Fibroblast of lung (primary cell): ENCODE measurements at regions not wholly inside any gene's neighbourhood (a gene's known extent, or its start where the extent isn't known, plus 50 kb on each side); places are given as distances from the start of the nearest gene placed in this dataset.

Source experiments
- CTCF ChIP-seq, 2 donors: IDR thresholded peaks in 1 of 2; conservative IDR thresholded peaks in 1 of 2; 1 replicate in 1 of 2; 2 replicates in 1 of 2; pipeline ENCODE4 v1.5.1; 2011 to 2012; ENCODE audit warnings: low read length in 2 of 2, control low read depth in 1 of 2, inconsistent platforms in 1 of 2, low read depth in 1 of 2, mild to moderate bottlenecking in 1 of 2
- EZH2 ChIP-seq: IDR thresholded peaks from 2 replicates; pipeline ENCODE4 v1.5.1; 2012; ENCODE audit warnings: low read length, control low read depth, mild to moderate bottlenecking; ENCODE audit errors: missing control alignments

GRCh38 chr21:27083144-27083543 lies 116.3 kb upstream of the ADAMTS5 start:
- TF ChIP-seq CTCF (conservative IDR thresholded peaks at IDR 0.05 in 1 of 2, IDR thresholded peaks at IDR 0.05 in 1 of 2; ENCODE audit: low read depth in 1 of 2, low read length in 2 of 2) (no peak), EZH2 (no peak)
